Right lobe of liver (tissue), 6 donors: ENCODE measurements at regions not wholly inside any gene's neighbourhood (a gene's known extent, or its start where the extent isn't known, plus 50 kb on each side); places are given as distances from the start of the nearest gene placed in this dataset.

Experiments
- ATAC-seq, 4 donors: fragments of 200-7000 bp; cut with Tn5 transposase; one replicate each; pipeline ENCODE4 v1.9.1; 2020; ENCODE audit warnings: mild to moderate bottlenecking in 4 of 4, moderate library complexity in 4 of 4
- DNase-seq, 3 donors: peaks; one replicate each; pipeline ENCODE4 v3.0.0-alpha.2; 2020
- H3K27ac ChIP-seq, 3 donors: fragments of 200-600 bp; one replicate each; pipeline ENCODE4 v1.8.0; 2022
- H3K27me3 ChIP-seq, 2 donors: fragments of 200-600 bp; one replicate each; pipeline ENCODE4 v1.8.0; 2022
- H3K36me3 ChIP-seq, 4 donors: fragments of 200-600 bp; sonication (generic) in 1 of 4; one replicate each; pipeline versions ENCODE4 v1.5.1 to v1.8.0; 2017 to 2022; ENCODE audit warnings: control low read depth in 1 of 4
- H3K4me1 ChIP-seq, 4 donors: fragments of 200-600 bp; sonication (generic) in 1 of 4; one replicate each; pipeline versions ENCODE4 v1.5.1 to v1.8.0; 2017 to 2022; ENCODE audit warnings: control low read depth in 1 of 4
- H3K4me3 ChIP-seq, 3 donors: fragments of 200-600 bp; one replicate each; pipeline ENCODE4 v1.8.0; 2022
- H3K9me3 ChIP-seq, 4 donors: fragments of 200-600 bp; sonication (generic) in 1 of 4; one replicate each; pipeline versions ENCODE4 v1.5.1 to v1.8.0; 2017 to 2022; ENCODE audit warnings: control low read depth in 1 of 4
- CTCF ChIP-seq, 4 donors: fragments of 200-600 bp in 3 of 4; fragments of 450-650 bp in 1 of 4; IDR thresholded peaks; one replicate each; pipeline versions ENCODE4 v1.5.1 to v1.8.0; 2016 to 2022; ENCODE audit warnings: antibody characterized with exemption in 4 of 4, mild to moderate bottlenecking in 2 of 4
- POLR2A ChIP-seq: fragments of 450-650 bp; IDR thresholded peaks from one replicate; pipeline ENCODE4 v1.6.1; 2017; ENCODE audit warnings: antibody characterized with exemption, mild to moderate bottlenecking
- WGBS: methylation state at CpG from one replicate; pipeline ENCODE4 v1.1.6; 2018; ENCODE audit warnings: low coverage, low lambda C conversion rate; ENCODE audit not compliant: insufficient coverage; ENCODE audit errors: missing lambda C conversion rate; 5-methylcytosine and 5-hydroxymethylcytosine counted together
- intact Hi-C, 2 donors: fragments of 100-400 bp; cut with DNase I; formaldehyde crosslinking; loops; one replicate each; pipeline versions ENCODE4 v1.11.2 to v1.14.1; 2022
- donor health status: DM: no; HTN: yes; CAD: no.
- donor health status: DM: no; HTN: no; CAD: no.
- donor health status: DM: no; HTN: no; CAD: no.
- donor health status: DM: no; HTN: yes; CAD: no.
- donor health status: DM: no; HTN: yes; CAD: no.

- DNase-seq (no peak), ATAC-seq (no peak)
- intact Hi-C loops = loop anchor here in 1 of 2 donors (10.0 kb wide), 1 partner anchor 61 kb away; no protein-coding TSS in a partner anchor
- Histone ChIP-seq H3K4me3 (no peak overlapping the region), H3K27ac (no peak overlapping the region), H3K36me3 (no peaks in the 10 kb centered on the region), H3K4me1 (no peaks in the 10 kb centered on the region), H3K27me3 (no peaks in the 10 kb centered on the region), H3K9me3 (no peaks in the 10 kb centered on the region)
- TF ChIP-seq CTCF (IDR thresholded peaks at IDR 0.05) (no peak), POLR2A (no peak)
- 92% methylated on average over 1 of the region's 1 CpG for WGBS
Observed at GRCh38 chr17:5913641-5914040, 156.5 kb upstream of the WSCD1 start.

GRCh38 chr17:5915337-5915736 is 154.8 kb upstream of the WSCD1 start:
- Histone ChIP-seq H3K27me3 (no peaks in the 10 kb centered on the region), H3K27ac (no peak overlapping the region), H3K9me3 (no peaks in the 10 kb centered on the region), H3K4me3 (no peak overlapping the region), H3K4me1 (no peaks in the 10 kb centered on the region), H3K36me3 (no peaks in the 10 kb centered on the region)
- WGBS = 46% methylated on average over 2 of the region's 2 CpGs
- intact Hi-C loops = loop anchor here in 1 of 2 donors (10.0 kb wide), 1 partner anchor 59 kb away; no protein-coding TSS in a partner anchor
- DNase-seq (no peak), ATAC-seq (no peak)
- TF ChIP-seq POLR2A (no peak), CTCF (IDR thresholded peaks at IDR 0.05) (no peak)

- H3K27me3 ChIP-seq = no peaks in the 10 kb centered on the region
- ATAC-seq (no peak), DNase-seq (no peak)
- H3K27ac ChIP-seq = no peak overlapping the region
- H3K9me3 ChIP-seq = no peaks in the 10 kb centered on the region
- no peaks in the 10 kb centered on the region for H3K4me1 ChIP-seq
- H3K36me3 ChIP-seq = no peaks in the 10 kb centered on the region
- intact Hi-C loops = loop anchor here in 1 of 2 donors (10.0 kb wide), 1 partner anchor 56 kb away; no protein-coding TSS in a partner anchor
- 59% methylated on average over 4 of the region's 4 CpGs for WGBS
- H3K4me3 ChIP-seq = no peak overlapping the region
- no peak for TF ChIP-seq CTCF (IDR thresholded peaks at IDR 0.05)
- TF ChIP-seq POLR2A = no peak
Observed at GRCh38 chr17:5919089-5919488, 151.1 kb upstream of the WSCD1 start.

- no peak for DNase-seq
- Histone ChIP-seq H3K4me1 (no peaks in the 10 kb centered on the region), H3K27ac (no peak overlapping the region), H3K4me3 (no peak overlapping the region), H3K27me3 (no peaks in the 10 kb centered on the region), H3K36me3 (no peaks in the 10 kb centered on the region), H3K9me3 (no peaks in the 10 kb centered on the region)
- TF ChIP-seq POLR2A (no peak), CTCF (IDR thresholded peaks at IDR 0.05) (no peak)
- 76% methylated on average over 7 of the region's 13 CpGs for WGBS
- no peak for ATAC-seq
- intact Hi-C loops = no loop called here
Observed at GRCh38 chr17:5921512-5922282, 148.5 kb upstream of the WSCD1 start.
